NT2/D1 (cell line): ENCODE measurements at regions not wholly inside any gene's neighbourhood (a gene's known extent, or its start where the extent isn't known, plus 50 kb on each side); places are given as distances from the start of the nearest gene placed in this dataset.

Experiments used
- DNase-seq: peaks from one replicate; pipeline ENCODE4 v3.0.0-alpha.2; 2011; ENCODE audit warnings: low read depth, low spot score
- H3K27me3 ChIP-seq: 2 replicates; pipeline ENCODE4 v1.6.0; 2011; ENCODE audit warnings: mild to moderate bottlenecking; ENCODE audit not compliant: insufficient read length, insufficient read depth
- H3K36me3 ChIP-seq: 2 replicates; pipeline ENCODE4 v1.6.1; 2011; ENCODE audit warnings: mild to moderate bottlenecking, low read length, mixed read lengths; ENCODE audit not compliant: insufficient read depth, insufficient read length
- H3K4me1 ChIP-seq: 2 replicates; pipeline ENCODE4 v1.5.1; 2011; ENCODE audit not compliant: insufficient read depth, insufficient read length
- H3K4me3 ChIP-seq: 2 replicates; pipeline ENCODE4 v1.5.1; 2011; ENCODE audit warnings: low read depth; ENCODE audit not compliant: insufficient read length
- H3K9ac ChIP-seq: 2 replicates; pipeline ENCODE4 v1.6.0; 2011; ENCODE audit warnings: low read depth; ENCODE audit not compliant: insufficient read length
- H3K9me3 ChIP-seq: 2 replicates; pipeline ENCODE4 v1.5.1; 2011; ENCODE audit warnings: mild to moderate bottlenecking, low read length; ENCODE audit not compliant: insufficient read depth
- SUZ12 ChIP-seq: IDR thresholded peaks from 2 replicates; pipeline ENCODE4 v1.6.1; 2011; ENCODE audit not compliant: insufficient read length, insufficient read depth; ENCODE audit errors: extremely low read depth
- YY1 ChIP-seq: IDR thresholded peaks from 2 replicates; pipeline ENCODE4 v1.6.1; 2011; ENCODE audit not compliant: insufficient read length, insufficient read depth
- ZNF274 ChIP-seq: IDR thresholded peaks from 2 replicates; pipeline ENCODE4 v1.6.1; 2011; ENCODE audit warnings: mild to moderate bottlenecking, low read depth, low read length

DNA sequence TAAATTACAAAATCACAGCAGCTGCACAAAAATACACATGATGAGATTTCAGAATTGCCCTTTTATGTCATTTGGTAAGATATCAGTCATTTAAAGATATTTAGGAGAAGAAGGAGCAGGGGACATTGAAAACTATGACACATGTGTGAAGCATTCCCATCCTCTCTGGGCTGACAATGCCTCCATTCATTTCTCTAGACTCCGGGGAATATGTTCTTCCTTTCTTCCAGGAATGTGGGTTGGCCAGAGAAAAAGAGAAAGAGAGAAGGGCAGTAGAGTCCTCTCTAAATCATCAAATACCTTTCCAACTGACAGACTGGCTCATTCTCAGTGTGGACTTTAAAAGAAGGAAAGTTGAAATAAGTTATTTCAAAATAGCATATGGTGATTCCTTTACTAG, 205.6 kb upstream of the ADAMTSL1 start:
- no peak for DNase-seq

DNA sequence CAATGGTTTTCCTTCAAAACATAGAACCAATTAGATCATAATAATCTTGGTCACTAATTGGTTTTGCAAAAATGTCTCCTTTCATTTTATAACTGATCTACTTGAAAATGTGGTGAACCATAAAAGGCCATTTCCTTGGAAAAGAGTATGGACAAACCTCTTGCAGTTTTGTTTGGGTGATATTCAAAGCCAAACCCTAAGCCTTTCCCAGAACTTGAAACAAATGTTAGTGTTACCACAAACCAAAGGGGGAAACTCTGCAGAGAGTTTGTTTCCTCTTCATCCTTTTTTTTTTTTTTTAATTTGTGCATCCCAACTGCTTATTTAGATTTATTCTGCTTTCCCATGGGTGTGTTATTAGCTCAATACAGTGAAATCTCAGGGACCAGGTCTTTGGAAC, 204.4 kb upstream of the ADAMTSL1 start:
- Histone ChIP-seq H3K4me1 (no peaks in the 10 kb centered on the region), H3K27me3 (no peaks in the 10 kb centered on the region), H3K9ac (no peak overlapping the region), H3K36me3 (no peaks in the 10 kb centered on the region), H3K4me3 (no peak overlapping the region), H3K9me3 (peaks cover 25% of the 10 kb centered on the region)
- TF ChIP-seq YY1 (no peak), SUZ12 (no peak), ZNF274 (no peak)
- DNase-seq = no peak

More for the DNA sequence above, 205.6 kb upstream of the ADAMTSL1 start:
- H3K9me3 ChIP-seq = peaks cover 23% of the 10 kb centered on the region; the same call in 1 of the 2 replicates
- H3K4me1 ChIP-seq = no peaks in the 10 kb centered on the region
- H3K36me3 ChIP-seq = no peaks in the 10 kb centered on the region
- no peaks in the 10 kb centered on the region for H3K27me3 ChIP-seq
- H3K4me3 ChIP-seq = no peak overlapping the region
- no peak for TF ChIP-seq YY1
- TF ChIP-seq SUZ12 = no peak
- no peak overlapping the region for H3K9ac ChIP-seq

DNA sequence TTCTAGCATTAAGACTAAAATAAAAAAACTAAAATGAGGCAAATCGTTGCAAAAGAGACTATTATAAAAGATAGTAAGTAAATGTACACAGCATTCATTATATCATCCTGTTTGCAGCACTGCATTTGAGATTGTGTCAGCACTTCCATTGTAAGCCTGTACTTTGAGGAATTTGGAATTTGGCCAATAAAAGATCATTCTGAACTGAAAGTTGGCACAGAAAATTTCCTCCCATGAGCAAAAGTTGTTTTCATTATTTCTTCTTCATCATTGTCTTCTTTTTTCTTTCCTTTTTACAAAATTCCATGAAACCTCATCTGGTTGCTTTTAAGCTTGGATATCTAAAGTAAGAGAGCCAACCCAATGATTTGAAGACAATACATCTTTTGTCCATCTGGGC, 199.3 kb upstream of the ADAMTSL1 start:
- H3K9ac ChIP-seq = no peak overlapping the region
- H3K27me3 ChIP-seq = no peaks in the 10 kb centered on the region
- H3K4me3 ChIP-seq = no peak overlapping the region
- H3K4me1 ChIP-seq = no peaks in the 10 kb centered on the region
- no peak for TF ChIP-seq SUZ12
- H3K9me3 ChIP-seq = peaks cover 58% of the 10 kb centered on the region
- DNase-seq = no peak
- H3K36me3 ChIP-seq = no peaks in the 10 kb centered on the region

DNA sequence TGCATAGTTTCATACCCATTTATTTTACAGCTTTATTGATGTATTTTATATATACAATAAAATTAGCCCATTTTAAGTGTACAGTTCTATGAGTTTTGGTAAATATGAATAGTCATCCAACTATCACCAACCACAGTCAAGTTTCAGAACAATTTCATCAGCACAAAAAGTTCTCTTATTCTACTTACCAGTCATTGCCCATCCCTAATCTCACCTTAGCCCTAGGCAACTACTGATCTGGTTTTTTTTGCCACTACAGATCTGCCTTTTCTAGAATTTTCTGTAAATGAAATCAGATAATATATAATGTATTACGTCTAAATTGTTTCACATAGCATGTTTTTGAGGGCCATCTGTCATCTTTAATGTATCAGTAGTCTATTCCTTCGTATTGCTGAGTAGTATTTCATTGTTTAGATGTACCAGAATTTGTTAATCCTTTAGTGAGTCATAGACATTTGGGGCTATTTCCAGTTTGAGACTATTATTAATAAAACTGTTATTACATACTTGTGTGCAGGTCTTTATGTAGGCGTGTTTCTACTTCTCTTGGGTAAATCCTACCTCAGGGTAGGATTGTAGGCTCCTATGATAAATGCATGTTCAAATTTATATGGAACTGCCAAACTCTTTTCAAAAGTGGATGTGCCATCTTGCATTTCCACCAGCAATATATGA, 198.5 kb upstream of the ADAMTSL1 start:
- no peaks in the 10 kb centered on the region for H3K4me1 ChIP-seq

DNA sequence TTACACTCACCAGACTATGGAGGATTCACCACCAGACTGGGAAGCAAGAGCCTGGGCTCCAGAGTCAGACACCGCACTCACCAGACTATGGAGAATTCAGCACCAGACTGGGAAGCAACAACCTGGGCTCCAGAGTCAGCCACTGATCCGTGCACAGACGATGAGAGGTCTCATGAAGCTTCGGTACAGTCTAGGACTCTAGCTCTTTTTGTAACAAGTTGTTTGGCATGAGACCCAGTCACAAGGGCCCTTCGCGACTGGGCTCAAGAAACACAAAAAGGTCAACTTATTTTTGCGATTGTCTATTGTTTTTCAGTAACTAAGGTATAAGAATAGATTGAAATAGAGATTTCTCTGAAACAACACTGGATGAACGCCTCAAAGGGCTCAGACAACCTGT, 192.7 kb upstream of the ADAMTSL1 start:
- peaks cover 31% of the 10 kb centered on the region; the same call in 1 of the 2 replicates for H3K9me3 ChIP-seq
- H3K4me1 ChIP-seq = no peaks in the 10 kb centered on the region
- TF ChIP-seq ZNF274 (no peak), YY1 (no peak), SUZ12 (no peak)
- no peak overlapping the region for H3K4me3 ChIP-seq
- DNase-seq = no peak
- no peaks in the 10 kb centered on the region for H3K36me3 ChIP-seq
- no peak overlapping the region for H3K9ac ChIP-seq
- H3K27me3 ChIP-seq = no peaks in the 10 kb centered on the region

More for the DNA sequence above, 198.5 kb upstream of the ADAMTSL1 start:
- no peak overlapping the region for H3K9ac ChIP-seq
- TF ChIP-seq SUZ12 = no peak
- no peak for TF ChIP-seq YY1
- TF ChIP-seq ZNF274 = no peak
- no peak overlapping the region for H3K4me3 ChIP-seq
- no peaks in the 10 kb centered on the region for H3K36me3 ChIP-seq
- DNase-seq = no peak
- no peaks in the 10 kb centered on the region for H3K27me3 ChIP-seq
- H3K9me3 ChIP-seq = peaks cover 51% of the 10 kb centered on the region

DNA sequence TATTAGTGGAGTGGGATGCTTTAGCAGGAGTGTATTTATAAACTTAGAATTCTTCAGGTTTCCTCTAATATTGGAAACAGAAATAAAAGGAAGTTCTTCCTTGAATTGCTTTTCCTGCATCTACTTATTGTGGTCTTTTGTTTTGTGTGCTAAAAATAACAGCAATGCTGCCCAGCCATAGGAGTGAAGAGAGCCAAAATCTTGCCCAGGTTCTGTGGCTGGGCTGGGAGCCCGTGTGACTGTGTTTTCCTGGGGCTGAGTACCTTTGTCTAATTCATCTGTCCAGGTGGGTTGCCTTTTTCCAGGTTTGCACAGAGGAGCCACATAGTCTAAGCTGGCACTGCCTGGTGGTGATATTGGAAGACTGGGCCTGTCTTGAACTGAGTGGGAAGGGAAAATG, 179.7 kb upstream of the ADAMTSL1 start:
- no peaks in the 10 kb centered on the region for H3K27me3 ChIP-seq
- DNase-seq = no peak
- H3K4me3 ChIP-seq = no peak overlapping the region
- TF ChIP-seq SUZ12 (no peak), ZNF274 (no peak), YY1 (no peak)
- no peak overlapping the region for H3K9ac ChIP-seq
- H3K9me3 ChIP-seq = no peaks in the 10 kb centered on the region
- no peaks in the 10 kb centered on the region for H3K36me3 ChIP-seq
- H3K4me1 ChIP-seq = no peaks in the 10 kb centered on the region

DNA sequence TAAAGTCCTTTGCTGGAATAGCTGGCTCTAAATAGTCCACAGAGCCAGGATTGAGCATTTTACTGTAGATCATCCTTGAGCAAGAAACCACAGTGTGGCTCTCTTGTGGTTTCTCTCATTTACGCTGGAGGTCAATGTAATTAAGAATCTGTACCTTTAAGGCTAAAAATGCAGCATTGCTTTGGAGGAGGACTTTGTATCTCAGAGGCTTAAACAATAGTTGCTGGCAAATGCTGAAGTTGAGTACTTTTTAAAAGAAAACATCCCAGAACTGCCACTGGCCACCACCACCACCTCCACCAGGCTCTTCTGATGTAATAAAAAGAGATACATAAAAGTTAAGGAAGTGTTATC, 177.3 kb upstream of the ADAMTSL1 start:
- Histone ChIP-seq H3K36me3 (no peaks in the 10 kb centered on the region), H3K9me3 (no peaks in the 10 kb centered on the region), H3K4me1 (no peaks in the 10 kb centered on the region), H3K4me3 (no peak overlapping the region), H3K27me3 (no peaks in the 10 kb centered on the region), H3K9ac (no peak overlapping the region)
- no peak for DNase-seq
- TF ChIP-seq ZNF274 (no peak), SUZ12 (no peak), YY1 (no peak)
